Stimulated activated CD8-positive, alpha-beta memory T cell treated with anti-CD3 and anti-CD28 coated beads, Interleukin-4, amount 100 ng/mL, for 48 hours (primary cell): ENCODE measurements at regions not wholly inside any gene's neighbourhood (a gene's known extent, or its start where the extent isn't known, plus 50 kb on each side); places are given as distances from the start of the nearest gene placed in this dataset.
"Not testable (repeated sequence)": the region's sequence is repeated elsewhere in the genome, so short reads cannot be mapped to it uniquely, and the experiment has no call there.

Experiments used
- DNase-seq: peaks from one replicate; pipeline ENCODE4 v3.0.0-alpha.2; 2020

DNA sequence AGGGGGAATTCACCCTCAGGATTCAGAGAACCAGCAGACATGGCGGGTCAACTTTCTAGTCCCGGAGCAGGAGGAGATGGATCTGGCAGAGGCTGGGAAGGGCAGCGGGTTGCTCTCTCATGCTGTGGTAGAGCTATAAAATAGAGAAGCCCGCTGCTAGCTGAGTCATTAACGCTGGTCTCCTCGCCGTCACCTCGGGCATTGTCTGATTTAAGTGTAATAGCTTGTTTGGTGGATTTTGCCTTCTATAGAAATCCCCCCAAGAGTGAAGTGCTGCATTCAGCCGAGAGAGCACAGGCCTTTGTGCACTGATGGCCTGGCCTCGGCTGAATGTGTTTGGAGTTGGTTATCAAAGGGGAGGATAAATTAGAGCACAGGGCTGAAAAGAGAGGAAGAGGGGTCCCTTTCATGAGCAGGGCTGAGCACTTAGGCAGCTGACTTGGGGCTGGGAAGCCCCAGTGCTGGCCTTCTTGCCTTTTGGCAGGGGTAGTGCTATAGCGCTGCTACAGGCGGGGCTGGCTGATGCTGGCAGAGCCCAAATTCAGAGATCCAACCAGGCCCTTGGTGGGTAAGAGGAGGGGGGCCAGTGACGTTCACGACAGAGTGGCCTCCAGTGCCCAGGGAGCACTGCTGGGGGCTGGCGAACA lies 161.1 kb upstream of the CADM1 start:
- no peak for DNase-seq

DNA sequence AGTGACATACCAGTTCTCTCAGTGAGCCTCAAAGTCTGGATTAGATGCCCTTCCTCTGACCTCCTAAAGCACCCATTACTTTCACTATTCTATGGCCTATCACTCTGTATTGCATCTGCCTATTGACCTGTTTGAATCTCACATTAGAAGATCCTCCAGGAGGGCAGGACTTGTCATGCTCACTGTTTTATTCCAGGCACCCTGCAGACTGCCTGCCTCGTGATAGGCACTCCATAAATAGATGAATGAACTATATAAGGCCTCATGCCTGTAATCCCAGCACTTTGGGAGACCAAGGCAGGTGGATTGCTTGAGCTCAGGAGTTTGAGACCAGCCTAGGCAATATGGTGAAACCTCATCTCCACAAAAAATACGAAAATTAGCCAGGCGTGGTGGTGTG lies 160.1 kb upstream of the CADM1 start:
- no peak for DNase-seq

DNA sequence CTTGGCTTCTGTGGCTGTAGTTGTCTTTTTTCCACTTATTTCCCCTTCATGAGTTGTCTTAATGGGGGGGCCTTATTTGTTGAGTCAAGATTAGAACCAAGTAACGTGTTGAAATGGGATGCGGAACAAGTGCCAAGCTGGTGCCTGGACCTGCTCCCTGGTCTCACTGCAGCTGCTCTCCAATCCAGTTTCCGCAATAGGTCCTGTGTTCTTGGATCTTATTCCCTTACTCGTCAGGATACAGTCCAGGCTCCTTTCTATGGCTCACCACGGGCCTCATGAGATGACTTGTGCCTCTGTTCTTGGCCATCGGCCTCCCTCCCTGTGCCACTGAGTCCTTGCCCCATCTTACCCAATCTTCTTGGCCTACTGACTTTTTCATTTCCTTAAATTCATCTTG lies 159.6 kb upstream of the CADM1 start:
- DNase-seq, result no peak

DNA sequence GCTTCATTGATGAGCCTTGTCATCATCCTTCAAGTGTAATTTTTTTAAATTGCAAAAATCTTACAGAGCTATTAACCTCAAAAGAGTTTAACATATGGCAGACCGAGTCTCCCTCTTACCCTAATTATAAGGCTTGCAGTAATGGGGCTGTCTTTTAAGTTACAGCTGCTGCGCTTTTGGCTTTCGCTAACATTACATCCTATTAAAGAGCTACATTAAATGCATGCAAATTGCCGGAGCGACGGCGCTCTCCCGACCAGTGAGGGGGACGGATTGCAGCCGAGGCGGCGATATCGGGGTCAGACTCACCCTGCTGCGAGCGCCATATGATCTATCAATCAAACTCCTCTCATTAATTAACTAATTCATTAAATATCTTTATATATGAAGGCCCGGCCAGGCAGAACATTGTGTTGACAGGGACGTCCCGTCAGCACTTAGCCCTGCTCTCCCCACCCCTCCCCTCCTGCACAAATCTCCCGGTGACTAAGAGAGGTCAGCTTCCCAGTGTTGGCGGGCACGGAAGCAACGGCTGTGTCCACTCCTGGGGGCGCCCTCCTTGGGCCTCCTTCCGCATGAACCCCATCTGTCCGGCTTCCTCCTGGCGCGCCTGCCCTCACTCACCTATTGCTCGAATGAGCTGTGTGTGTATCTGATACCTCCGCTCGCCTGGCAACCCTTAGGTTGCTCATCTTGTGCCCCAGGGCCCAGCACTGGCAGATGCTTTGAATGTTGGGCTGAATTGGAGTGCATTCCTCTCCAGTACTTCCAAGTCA lies 156.0 kb upstream of the CADM1 start:
- DNase-seq, result no peak

GRCh38 chr11:115659061-115659963 lies 155.1 kb upstream of the CADM1 start:
- DNase-seq, result no peak

DNA sequence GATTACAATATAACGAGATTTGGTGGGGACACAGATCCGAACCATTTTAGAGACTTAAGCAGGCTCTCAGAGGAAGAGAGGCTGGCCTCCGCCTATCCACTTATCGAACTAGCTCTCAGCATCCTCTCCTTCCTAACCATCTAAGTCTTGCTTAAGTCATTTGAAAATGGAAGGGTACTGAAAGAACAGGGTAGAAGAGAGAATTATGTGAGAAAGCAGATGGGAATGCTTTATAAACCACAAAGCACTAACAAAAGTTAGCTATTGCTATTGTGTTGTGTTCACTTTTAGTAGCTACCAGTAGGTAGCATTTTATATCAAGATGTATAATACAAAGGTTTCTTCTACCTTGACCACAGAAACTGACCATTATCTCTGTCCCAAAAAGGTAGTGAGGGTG lies 153.4 kb upstream of the CADM1 start:
- no peak for DNase-seq

- no peak for DNase-seq
These were observed 152.5 kb upstream of the CADM1 start for GRCh38 chr11:115656669-115657068.

- DNase-seq, result no peak
These were observed 151.8 kb upstream of the CADM1 start for GRCh38 chr11:115656041-115656440.

- no peak for DNase-seq
These were observed 150.6 kb upstream of the CADM1 start for GRCh38 chr11:115654792-115655191.

DNA sequence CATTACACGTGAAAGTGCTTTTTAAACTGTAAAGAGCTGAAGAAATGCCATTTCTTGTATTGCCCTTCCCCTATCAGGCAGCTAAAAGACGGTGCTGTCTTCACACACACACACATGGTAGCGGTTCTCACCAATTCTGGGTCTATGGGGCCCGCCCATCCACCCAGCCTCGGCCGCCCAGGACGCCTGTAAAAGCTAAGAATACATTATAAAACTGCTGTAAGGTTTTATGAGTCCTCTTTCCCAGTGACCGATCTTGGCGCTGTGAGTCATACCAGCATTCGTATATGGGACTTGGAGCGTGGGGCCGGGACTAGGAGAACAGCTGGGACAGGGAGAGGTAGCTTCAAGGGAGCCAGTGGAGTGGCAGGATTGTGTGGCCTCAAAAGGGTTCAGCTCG lies 149.7 kb upstream of the CADM1 start:
- DNase-seq, result no peak

DNA sequence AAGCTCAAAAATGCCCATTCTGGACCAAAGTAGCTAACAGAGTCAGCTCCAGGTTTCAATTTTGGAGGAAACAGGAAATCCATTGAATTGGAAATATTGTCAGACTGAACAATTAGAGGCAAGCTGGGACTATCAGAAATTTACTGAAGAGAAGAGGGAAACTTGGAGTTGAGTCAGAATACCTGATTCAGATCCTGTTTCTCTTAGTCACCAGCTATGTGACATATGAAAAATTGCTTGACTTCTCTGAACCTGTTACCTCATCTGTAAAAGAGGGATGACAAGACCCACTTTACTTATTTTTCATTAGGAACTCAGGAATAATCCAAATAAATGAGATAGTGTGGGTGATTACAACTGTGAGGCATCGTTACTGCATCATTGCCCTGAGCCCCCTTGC lies 148.9 kb upstream of the CADM1 start:
- DNase-seq, result no peak

- DNase-seq, result no peak
These were observed 148.3 kb upstream of the CADM1 start for GRCh38 chr11:115652496-115652895.

GRCh38 chr11:115652094-115652493 lies 147.9 kb upstream of the CADM1 start:
- DNase-seq, result no peak

DNA sequence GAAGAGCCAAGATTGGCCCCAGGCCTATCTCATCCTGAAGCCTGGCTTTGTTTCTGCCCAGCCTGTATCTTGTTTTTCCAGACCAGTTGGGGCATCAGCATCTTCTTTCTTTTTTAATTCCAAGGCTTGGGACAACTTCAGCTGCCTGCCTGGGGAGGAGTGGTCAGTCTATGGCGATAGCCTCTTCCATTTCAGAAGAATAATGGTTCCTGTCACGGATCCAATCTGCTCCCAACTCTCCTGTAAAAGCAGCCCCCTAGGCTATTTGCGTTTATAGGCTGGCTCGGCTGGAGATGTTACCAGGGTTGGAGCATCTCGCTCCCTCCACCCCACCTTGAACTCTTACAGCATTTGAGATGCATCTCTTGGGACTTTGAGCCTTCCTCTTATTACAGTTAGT lies 145.2 kb upstream of the CADM1 start:
- no peak for DNase-seq

DNA sequence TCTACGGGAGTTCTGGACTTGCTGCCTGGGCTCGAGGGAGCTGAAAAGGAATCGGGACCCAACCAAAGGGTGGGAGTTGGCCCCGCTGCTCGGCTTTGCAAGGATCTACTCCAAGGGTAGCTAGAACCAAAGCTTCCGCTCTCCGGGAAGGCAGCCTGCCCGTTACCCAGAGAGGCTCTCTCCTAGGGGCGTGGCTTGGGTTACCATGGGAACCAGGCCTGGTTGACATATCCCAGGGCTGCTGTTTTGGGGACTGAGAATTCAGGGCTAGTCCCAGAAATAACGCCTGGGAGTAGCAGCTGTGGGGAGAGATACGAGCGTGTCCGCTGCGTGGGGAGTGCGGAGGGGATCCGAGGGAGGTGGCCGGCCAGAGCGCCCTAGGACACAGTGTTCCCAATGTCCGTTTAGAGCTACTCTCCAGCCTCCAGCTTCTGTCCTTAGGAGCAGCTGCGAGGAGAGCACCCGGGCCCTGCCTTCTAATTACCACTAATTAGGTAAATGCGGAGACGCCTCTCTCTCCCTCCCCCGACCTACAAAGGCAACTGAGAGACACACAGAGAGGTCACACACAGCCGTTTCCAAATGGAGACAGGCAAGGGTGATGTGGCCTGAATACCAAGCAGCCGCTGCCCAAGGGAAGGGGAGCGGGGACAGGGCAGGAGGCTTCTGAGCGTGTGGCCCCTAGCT lies 141.6 kb upstream of the CADM1 start:
- no peak for DNase-seq

DNA sequence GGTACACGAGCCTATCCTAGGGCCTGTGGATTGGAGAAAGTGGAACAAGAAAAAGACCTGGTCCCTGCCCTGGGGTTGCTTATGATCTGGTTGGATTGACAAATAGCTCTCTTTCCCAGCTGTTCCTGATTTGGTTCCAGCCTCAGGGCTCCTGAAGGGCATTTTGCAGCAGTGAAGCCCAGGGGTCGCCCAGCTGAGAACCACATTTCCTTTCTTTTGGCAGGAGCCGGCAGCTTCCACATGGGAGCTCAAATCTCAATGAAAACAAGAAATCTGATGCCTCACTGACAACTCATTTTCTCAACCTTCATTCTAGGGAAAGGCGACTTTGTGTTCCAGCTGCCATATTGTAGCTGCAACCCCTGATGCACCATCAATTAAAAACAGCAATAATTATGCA lies 140.6 kb upstream of the CADM1 start:
- DNase-seq, result no peak

DNA sequence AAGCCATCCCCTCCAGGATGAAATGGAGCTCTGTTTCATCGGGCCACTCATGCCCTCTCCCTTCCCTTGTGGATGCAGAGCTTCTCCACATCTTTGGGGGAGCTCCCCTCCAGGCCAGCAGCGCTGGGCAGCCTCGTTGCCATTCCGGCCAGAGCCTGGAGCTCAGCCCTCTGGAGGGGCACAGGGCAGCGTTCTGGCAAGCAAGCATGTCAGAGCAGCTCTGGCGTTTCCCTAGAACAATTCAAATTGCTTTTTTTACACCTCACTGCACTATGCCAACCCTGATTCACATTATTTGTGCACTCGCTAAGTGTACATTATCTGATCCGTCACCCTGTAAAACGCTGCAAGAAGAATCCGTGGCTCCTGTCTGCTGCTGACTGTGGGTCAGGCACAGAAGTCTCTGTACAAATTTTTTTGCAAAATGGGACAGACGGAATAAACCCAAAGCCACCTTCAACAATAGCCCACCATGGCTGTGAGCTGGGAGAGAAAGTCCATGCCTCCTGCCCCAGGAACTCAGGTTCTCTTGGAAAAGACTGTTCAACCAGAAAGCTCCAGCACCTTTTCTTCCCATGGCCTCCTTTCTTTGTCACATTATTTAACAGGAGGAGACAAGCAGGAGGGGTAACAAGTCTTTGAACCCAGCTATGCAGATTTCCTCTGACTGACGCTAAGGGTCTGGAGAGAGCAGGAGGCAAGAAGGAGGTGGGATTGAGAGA lies 139.5 kb upstream of the CADM1 start:
- no peak for DNase-seq

- no peak for DNase-seq
These were observed 138.4 kb upstream of the CADM1 start for GRCh38 chr11:115642660-115643059.

DNA sequence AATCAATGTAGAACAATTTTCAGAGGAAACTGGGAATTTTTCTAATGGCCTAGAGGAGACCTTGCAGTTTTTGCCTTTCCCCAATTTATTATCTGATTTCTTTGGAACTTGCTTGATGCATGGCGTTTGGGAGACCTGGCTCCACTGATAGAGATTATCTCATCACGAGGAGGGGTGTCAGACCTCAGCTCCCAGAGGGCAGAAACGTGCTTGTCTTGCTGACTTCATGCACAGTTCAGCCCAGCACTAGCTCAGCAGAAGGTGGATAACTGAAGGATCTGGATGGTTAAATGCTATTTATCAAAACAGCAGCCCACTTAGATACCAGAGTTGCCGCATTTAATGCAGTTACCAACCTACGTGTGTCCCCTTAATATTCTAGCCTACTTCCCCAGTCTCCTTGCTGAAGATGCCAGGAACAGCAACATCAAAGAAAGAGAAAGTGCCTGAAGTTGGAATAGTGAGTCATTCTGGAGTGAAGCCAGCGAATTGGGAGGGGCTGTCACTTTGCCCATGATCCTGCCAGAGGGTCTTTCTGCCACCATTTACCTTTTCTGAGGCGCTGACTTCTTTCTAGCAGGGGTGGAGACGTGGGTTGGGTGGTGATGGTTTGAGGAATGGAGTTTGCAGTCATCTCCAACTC lies 133.5 kb upstream of the CADM1 start:
- no peak for DNase-seq

DNA sequence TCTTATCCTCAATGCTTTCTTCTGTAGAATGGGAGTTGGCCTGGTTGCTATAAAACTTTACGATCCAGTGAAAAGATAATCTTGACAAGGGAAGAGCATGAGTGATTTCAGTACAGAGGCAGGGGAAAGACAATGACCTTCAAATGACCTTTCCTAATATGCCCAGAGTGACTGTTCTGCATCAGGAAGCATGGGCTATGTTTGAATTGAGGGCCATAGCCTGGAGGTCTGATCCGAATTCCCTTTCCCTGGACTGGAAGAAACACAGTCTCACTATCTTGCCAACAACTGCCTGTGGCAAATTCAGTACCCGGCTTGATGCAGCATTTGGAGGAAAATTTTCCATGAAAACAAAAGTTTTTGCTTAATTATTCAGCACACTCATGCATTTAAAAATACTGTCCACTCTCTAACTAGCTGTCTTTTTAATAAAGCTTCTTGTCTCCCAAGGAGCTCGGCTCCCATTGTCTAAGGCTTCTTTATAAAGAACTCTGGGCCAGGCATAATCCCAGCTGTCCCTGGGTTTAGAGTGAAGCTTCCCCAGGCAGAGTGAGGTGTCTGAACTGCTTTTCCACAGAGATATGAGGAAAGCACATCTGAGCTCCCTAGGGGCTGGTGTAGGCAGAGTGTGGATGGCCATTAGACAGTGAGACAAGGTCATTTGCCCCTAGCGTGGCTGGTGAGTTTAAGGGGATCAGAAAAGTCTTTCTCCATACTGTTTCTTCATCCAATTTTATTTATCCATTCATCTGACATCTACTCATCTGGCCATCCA lies 132.7 kb upstream of the CADM1 start:
- DNase-seq, result no peak

GRCh38 chr11:115633977-115634376 lies 129.8 kb upstream of the CADM1 start:
- DNase-seq, result not testable (repeated sequence)
